ENCODE measurements at regions not wholly inside any gene's neighbourhood (a gene's known extent, or its start where the extent isn't known, plus 50 kb on each side); places are given as distances from the start of the nearest gene placed in this dataset.

GRCh38 chr1:4416189-4416588 lies 238.2 kb upstream of the AJAP1 start:
- TF ChIP-seq, protein P1, sequence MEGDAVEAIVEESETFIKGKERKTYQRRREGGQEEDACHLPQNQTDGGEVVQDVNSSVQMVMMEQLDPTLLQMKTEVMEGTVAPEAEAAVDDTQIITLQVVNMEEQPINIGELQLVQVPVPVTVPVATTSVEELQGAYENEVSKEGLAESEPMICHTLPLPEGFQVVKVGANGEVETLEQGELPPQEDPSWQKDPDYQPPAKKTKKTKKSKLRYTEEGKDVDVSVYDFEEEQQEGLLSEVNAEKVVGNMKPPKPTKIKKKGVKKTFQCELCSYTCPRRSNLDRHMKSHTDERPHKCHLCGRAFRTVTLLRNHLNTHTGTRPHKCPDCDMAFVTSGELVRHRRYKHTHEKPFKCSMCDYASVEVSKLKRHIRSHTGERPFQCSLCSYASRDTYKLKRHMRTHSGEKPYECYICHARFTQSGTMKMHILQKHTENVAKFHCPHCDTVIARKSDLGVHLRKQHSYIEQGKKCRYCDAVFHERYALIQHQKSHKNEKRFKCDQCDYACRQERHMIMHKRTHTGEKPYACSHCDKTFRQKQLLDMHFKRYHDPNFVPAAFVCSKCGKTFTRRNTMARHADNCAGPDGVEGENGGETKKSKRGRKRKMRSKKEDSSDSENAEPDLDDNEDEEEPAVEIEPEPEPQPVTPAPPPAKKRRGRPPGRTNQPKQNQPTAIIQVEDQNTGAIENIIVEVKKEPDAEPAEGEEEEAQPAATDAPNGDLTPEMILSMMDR (IDR thresholded peaks at IDR 0.05; ENCODE audit: low read depth, low read length): no peak
- DNase-seq (ENCODE audit: low read depth, low spot score): no peak
- in situ Hi-C loops (cut with HindIII; ENCODE audit: low sequenced_read_pairs): no loop called here
- no peak overlapping the region for H3K4me3 ChIP-seq (ENCODE audit: low read depth, low read length)

- no peak for DNase-seq (ENCODE audit: low read depth, low spot score)
- TF ChIP-seq, protein P1 (IDR thresholded peaks at IDR 0.05; ENCODE audit: low read depth, low read length): no peak
- no peak overlapping the region for H3K4me3 ChIP-seq (ENCODE audit: low read depth, low read length)
- in situ Hi-C loops (cut with HindIII; ENCODE audit: low sequenced_read_pairs): no loop called here
These were observed 236.4 kb upstream of the AJAP1 start for GRCh38 chr1:4418021-4418420.

DNA sequence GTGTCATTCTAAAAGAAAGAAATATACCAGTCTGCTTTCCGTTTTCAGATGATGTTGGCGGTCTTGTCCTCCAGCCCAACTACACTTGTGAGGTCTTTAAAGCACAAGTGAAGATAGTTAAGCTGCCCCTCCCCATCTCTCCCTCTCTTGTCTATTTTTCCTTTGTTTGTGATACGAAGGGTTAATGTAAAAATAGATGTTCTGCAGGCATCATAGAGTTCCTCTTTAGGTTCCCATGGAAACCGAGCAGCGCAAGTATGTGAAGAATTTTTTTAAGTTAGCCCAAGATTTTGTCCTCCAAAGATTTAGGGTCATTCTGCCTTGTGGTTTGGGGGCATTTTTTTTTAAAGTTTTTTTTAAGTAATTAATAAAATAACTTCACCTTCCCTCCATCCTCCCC lies 232.4 kb upstream of the AJAP1 start:
- no peak overlapping the region for H3K4me3 ChIP-seq (ENCODE audit: low read depth, low read length)
- in situ Hi-C loops (cut with HindIII; ENCODE audit: low sequenced_read_pairs): no loop called here
- TF ChIP-seq, protein P1 (IDR thresholded peaks at IDR 0.05; ENCODE audit: low read depth, low read length): no peak
- DNase-seq (ENCODE audit: low read depth, low spot score): no peak

GRCh38 chr1:4422504-4423289 lies 231.7 kb upstream of the AJAP1 start:
- TF ChIP-seq, protein P1 (IDR thresholded peaks at IDR 0.05; ENCODE audit: low read depth, low read length): no peak
- in situ Hi-C loops (cut with HindIII; ENCODE audit: low sequenced_read_pairs): no loop called here
- no peak overlapping the region for H3K4me3 ChIP-seq (ENCODE audit: low read depth, low read length)
- no peak for DNase-seq (ENCODE audit: low read depth, low spot score)

GRCh38 chr1:4424254-4424653 lies 230.2 kb upstream of the AJAP1 start:
- DNase-seq (ENCODE audit: low read depth, low spot score): no peak
- H3K4me3 ChIP-seq (ENCODE audit: low read depth, low read length): no peak overlapping the region
- in situ Hi-C loops (cut with HindIII; ENCODE audit: low sequenced_read_pairs): no loop called here
- TF ChIP-seq, protein P1 (IDR thresholded peaks at IDR 0.05; ENCODE audit: low read depth, low read length): no peak

DNA sequence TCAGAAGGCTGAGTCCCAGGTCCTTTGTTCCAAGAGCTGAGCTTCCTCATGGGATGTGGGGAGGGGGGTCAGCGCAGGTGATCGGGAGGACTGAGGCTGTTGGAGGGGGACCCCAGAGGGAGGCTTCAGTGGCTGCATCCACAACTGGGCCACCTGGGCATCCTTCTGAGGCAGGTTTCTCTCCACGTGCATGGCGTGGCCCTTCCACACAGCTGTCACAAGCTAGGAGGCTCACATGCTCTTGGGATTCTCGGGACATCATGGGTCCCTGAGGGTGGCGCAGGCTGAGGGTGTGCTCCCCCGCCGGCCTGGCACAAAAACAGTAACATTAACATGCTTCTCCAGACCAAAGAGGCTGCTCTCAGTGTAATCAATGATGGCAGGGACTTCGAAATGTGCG lies 229.6 kb upstream of the AJAP1 start:
- TF ChIP-seq, protein P1 (IDR thresholded peaks at IDR 0.05; ENCODE audit: low read depth, low read length): no peak
- in situ Hi-C loops (cut with HindIII; ENCODE audit: low sequenced_read_pairs): no loop called here
- H3K4me3 ChIP-seq (ENCODE audit: low read depth, low read length): no peak overlapping the region
- no peak for DNase-seq (ENCODE audit: low read depth, low spot score)

Measured in astrocyte of the spinal cord (primary cell).